B cell (primary cell): ENCODE measurements at regions not wholly inside any gene's neighbourhood (a gene's known extent, or its start where the extent isn't known, plus 50 kb on each side); places are given as distances from the start of the nearest gene placed in this dataset.

Experiments
- ATAC-seq: fragments of 200-7000 bp; cut with Tn5 transposase; one replicate; pipeline ENCODE4 v1.10.0; 2021; ENCODE audit warnings: low read depth, mild to moderate bottlenecking, moderate number of reproducible peaks, moderate library complexity
- CTCF ChIA-PET: fragments of 350-600 bp; sonication (Branson Sonifier 250); formaldehyde crosslinking; loops from one replicate; lab custom pipeline; 2021; ENCODE audit warnings: antibody characterized with exemption, inconsistent platforms; lab: Charles Lee
- POLR2A ChIA-PET: fragments of 350-600 bp; sonication (Branson Sonifier 250); formaldehyde crosslinking; loops from one replicate; lab custom pipeline; 2021; ENCODE audit warnings: antibody characterized with exemption; lab: Charles Lee
- DNase-seq: peaks from one replicate; pipeline ENCODE4 v3.0.0; 2013
- H2AFZ ChIP-seq: 2 replicates; pipeline ENCODE4 v1.6.1; 2012; ENCODE audit warnings: mild to moderate bottlenecking, low read depth, low read length; ENCODE audit not compliant: insufficient read depth, poor library complexity, severe bottlenecking
- H3K27ac ChIP-seq, 2 donors: 1 replicate in 1 of 2; 2 replicates in 1 of 2; pipeline ENCODE4 v1.5.1; 2012 to 2013; ENCODE audit warnings: low read length in 2 of 2, mild to moderate bottlenecking in 2 of 2, moderate library complexity in 1 of 2
- H3K27me3 ChIP-seq, 4 experiments: fragments of 200-600 bp in 1 of 4; sonication (generic) in 1 of 4; replicated peaks in 1 of 4; 1 replicate in 2 of 4; 2 replicates in 2 of 4; pipeline versions ENCODE4 v1.6.1 to v1.7.0; 2013 to 2016; ENCODE audit warnings: low read length in 3 of 4, mild to moderate bottlenecking in 2 of 4, mixed read lengths in 1 of 4, moderate library complexity in 1 of 4; ENCODE audit not compliant: insufficient read depth in 4 of 4, control insufficient read depth in 3 of 4; ENCODE audit errors: control extremely low read depth in 1 of 4
- H3K36me3 ChIP-seq, 2 experiments: replicated peaks in 1 of 2; 1 replicate in 1 of 2; 2 replicates in 1 of 2; pipeline versions ENCODE4 v1.6.1 to v1.7.1; 2013; ENCODE audit warnings: low read length in 1 of 2; ENCODE audit not compliant: insufficient read depth in 2 of 2, control insufficient read depth in 1 of 2; ENCODE audit errors: control extremely low read depth in 1 of 2, extremely low read depth in 1 of 2
- H3K4me1 ChIP-seq, 2 donors: fragments of 200-600 bp in 1 of 2; sonication (generic) in 1 of 2; 1 replicate in 1 of 2; 2 replicates in 1 of 2; pipeline versions ENCODE4 v1.5.1 to v1.6.1; 2013 to 2017; ENCODE audit warnings: low read length in 2 of 2; ENCODE audit not compliant: control insufficient read depth in 2 of 2, insufficient read depth in 2 of 2
- H3K4me2 ChIP-seq: replicated peaks from 2 replicates; pipeline ENCODE3; 2012; ENCODE audit warnings: mild to moderate bottlenecking, low read depth, low read length; ENCODE audit not compliant: poor library complexity, severe bottlenecking
- H3K4me3 ChIP-seq, 5 experiments: fragments of 200-600 bp in 1 of 5; sonication (generic) in 1 of 5; 1 replicate in 3 of 5; 2 replicates in 2 of 5; pipeline versions ENCODE4 v1.5.1 to v1.7.0; 2011 to 2016; ENCODE audit warnings: low read length in 4 of 5, mild to moderate bottlenecking in 4 of 5, low read depth in 2 of 5, control low read depth in 1 of 5, moderate library complexity in 1 of 5; ENCODE audit not compliant: insufficient read depth in 1 of 5; ENCODE audit errors: control extremely low read depth in 1 of 5, extremely low read depth in 1 of 5
- H3K79me2 ChIP-seq: fragments of 200-600 bp; sonication (generic); one replicate; pipeline ENCODE4 v1.6.0; 2016; ENCODE audit warnings: low read length; ENCODE audit not compliant: control insufficient read depth, insufficient read depth
- H3K9ac ChIP-seq: fragments of 200-600 bp; sonication (generic); 2 replicates; pipeline ENCODE4 v1.6.1; 2017; ENCODE audit warnings: mild to moderate bottlenecking, low read length, moderate library complexity
- H3K9me3 ChIP-seq, 3 donors: one replicate each; pipeline versions ENCODE4 v1.6.1 to v1.7.1; 2013; ENCODE audit warnings: low read length in 2 of 3; ENCODE audit not compliant: control insufficient read depth in 2 of 3, insufficient read depth in 1 of 3; ENCODE audit errors: control extremely low read depth in 1 of 3
- H4K20me1 ChIP-seq: 2 replicates; pipeline ENCODE4 v1.6.0; 2012; ENCODE audit warnings: mild to moderate bottlenecking, low read length; ENCODE audit not compliant: insufficient read depth, control insufficient read depth, poor library complexity, severe bottlenecking
- H3K27ac Mint-ChIP-seq: one replicate; pipeline ENCODE4 v1.8.0; 2021; ENCODE audit warnings: mixed read lengths
- H3K27me3 Mint-ChIP-seq: one replicate; pipeline ENCODE4 v1.8.0; 2021; ENCODE audit warnings: mixed read lengths
- H3K4me1 Mint-ChIP-seq: one replicate; pipeline ENCODE4 v1.8.0; 2021; ENCODE audit warnings: mixed read lengths
- H3K4me3 Mint-ChIP-seq: one replicate; pipeline ENCODE4 v1.8.0; 2021; ENCODE audit warnings: mixed read lengths
- H3K9me3 Mint-ChIP-seq: one replicate; pipeline ENCODE4 v1.8.0; 2022; ENCODE audit warnings: mixed read lengths; ENCODE audit not compliant: insufficient read depth
- CTCF ChIP-seq: fragments of 200-600 bp; IDR thresholded peaks from one replicate; pipeline ENCODE4 v1.8.0; 2022; ENCODE audit warnings: antibody characterized with exemption, mild to moderate bottlenecking
- EZH2 ChIP-seq: IDR thresholded peaks from 2 replicates; pipeline ENCODE4 v1.6.1; 2012; ENCODE audit warnings: borderline replicate concordance, low read depth, mild to moderate bottlenecking, moderate library complexity, low read length; ENCODE audit not compliant: insufficient read depth, poor library complexity, severe bottlenecking
- WGBS: methylation state at CpG from one replicate; pipeline ENCODE4 v1.1.5; 2013; ENCODE audit warnings: missing lambda C conversion rate; ENCODE audit not compliant: insufficient coverage; 5-methylcytosine and 5-hydroxymethylcytosine counted together
- intact Hi-C: fragments of 100-400 bp; cut with micrococcal nuclease; formaldehyde crosslinking; loops from one replicate; pipeline ENCODE4 v1.10.0; 2022

DNA sequence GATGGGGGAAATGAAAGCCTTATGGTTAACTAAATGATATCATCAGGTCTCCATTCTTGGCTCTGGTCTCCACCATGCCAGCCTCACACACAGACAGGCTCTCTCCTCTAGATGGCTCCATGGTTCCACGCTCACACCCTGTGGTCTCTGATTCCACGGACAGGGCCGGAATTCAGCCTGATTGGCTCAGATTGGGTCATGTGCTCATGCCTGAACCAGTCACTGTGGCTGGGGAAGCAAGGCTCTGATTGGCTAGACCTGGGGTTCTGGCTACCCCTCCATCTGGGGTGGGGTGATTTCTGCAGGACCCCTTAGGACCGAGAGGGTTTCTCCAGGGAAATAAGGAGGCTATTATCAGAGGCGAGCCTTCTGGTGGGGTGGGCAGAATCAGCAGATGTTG lies 277.0 kb downstream of the PTPRU start:
- TF ChIP-seq EZH2: no peak
- TF ChIP-seq CTCF: no peak
- 71% methylated on average over 5 of the region's 5 CpGs for WGBS
- Mint-ChIP-seq H3K4me3 (no peak overlapping the region), H3K27me3 (peaks cover 12% of the 10 kb centered on the region), H3K27ac (no peak overlapping the region), H3K4me1 (no peaks in the 10 kb centered on the region), H3K9me3 (peaks cover 3% of the 10 kb centered on the region)
- ATAC-seq (no peak), DNase-seq (no peak)
- no peaks in the 10 kb centered on the region for H3K36me3 ChIP-seq
- H3K27me3 ChIP-seq: no peaks in the 10 kb centered on the region
- H4K20me1 ChIP-seq: no peaks in the 10 kb centered on the region
- no peaks in the 10 kb centered on the region for H3K79me2 ChIP-seq
- H3K9ac ChIP-seq: no peak overlapping the region
- peaks cover 0 to 9% (median 0%) of the 10 kb centered on the region in 3 donors for H3K9me3 ChIP-seq
- ChIA-PET CTCF (no interaction called here), POLR2A (no interaction called here)
- no peak overlapping the region for H3K4me2 ChIP-seq
- H2AFZ ChIP-seq: no peak overlapping the region
- intact Hi-C loops: no loop called here
- H3K4me3 ChIP-seq: no peak overlapping the region
- no peak overlapping the region for H3K27ac ChIP-seq
- no peaks in the 10 kb centered on the region for H3K4me1 ChIP-seq

- Histone ChIP-seq H3K4me3 (no peak overlapping the region), H2AFZ (no peak overlapping the region), H3K9ac (no peak overlapping the region), H3K27me3 (peaks cover 0 to 3% (median 0%) of the 10 kb centered on the region in 4 experiments), H3K79me2 (no peaks in the 10 kb centered on the region), H4K20me1 (no peaks in the 10 kb centered on the region), H3K27ac (no peak overlapping the region), H3K36me3 (no peaks in the 10 kb centered on the region), H3K4me2 (no peak overlapping the region), H3K4me1 (no peaks in the 10 kb centered on the region), H3K9me3 (peaks cover 0 to 9% (median 0%) of the 10 kb centered on the region in 3 donors)
- intact Hi-C loops: no loop called here
- CTCF ChIA-PET: no interaction called here
- TF ChIP-seq CTCF (no peak), EZH2 (no peak)
- 90% methylated on average over 5 of the region's 6 CpGs for WGBS
- ATAC-seq: no peak
- Mint-ChIP-seq H3K4me1 (no peaks in the 10 kb centered on the region), H3K4me3 (no peak overlapping the region), H3K27me3 (peaks cover 14% of the 10 kb centered on the region), H3K9me3 (peaks cover 3% of the 10 kb centered on the region), H3K27ac (no peak overlapping the region)
- no peak for DNase-seq
- POLR2A ChIA-PET: no interaction called here
Observed at GRCh38 chr1:29511436-29511835, 275.1 kb downstream of the PTPRU start.
